Effector memory CD4-positive, alpha-beta T cell (primary cell): ENCODE measurements at regions not wholly inside any gene's neighbourhood (a gene's known extent, or its start where the extent isn't known, plus 50 kb on each side); places are given as distances from the start of the nearest gene placed in this dataset.

ENCODE experiments used
- DNase-seq, 3 donors: peaks; one replicate each; pipeline ENCODE4 v3.0.0-alpha.2; 2020
- H3K27ac ChIP-seq: 2 replicates; pipeline ENCODE4 v1.7.0; 2013; ENCODE audit warnings: mild to moderate bottlenecking, low read length, moderate library complexity; ENCODE audit not compliant: insufficient read depth, poor library complexity, severe bottlenecking
- H3K27me3 ChIP-seq: replicated peaks from 2 replicates; pipeline ENCODE4 v1.7.0; 2013; ENCODE audit warnings: mild to moderate bottlenecking, low read length; ENCODE audit not compliant: insufficient read depth, control insufficient read depth, poor library complexity, severe bottlenecking
- H3K36me3 ChIP-seq: 2 replicates; pipeline ENCODE4 v1.7.0; 2013; ENCODE audit warnings: mild to moderate bottlenecking, low read length, moderate library complexity; ENCODE audit not compliant: control insufficient read depth, insufficient read depth
- H3K4me1 ChIP-seq: 2 replicates; pipeline ENCODE4 v1.7.0; 2013; ENCODE audit warnings: low read length, mild to moderate bottlenecking; ENCODE audit not compliant: control insufficient read depth, insufficient read depth, poor library complexity, severe bottlenecking
- H3K4me3 ChIP-seq: 2 replicates; pipeline ENCODE4 v1.7.0; 2013; ENCODE audit warnings: low read length, low read depth, mild to moderate bottlenecking; ENCODE audit not compliant: insufficient read depth, poor library complexity, severe bottlenecking
- H3K9me3 ChIP-seq: 2 replicates; pipeline ENCODE4 v1.7.0; 2013; ENCODE audit warnings: mild to moderate bottlenecking, low read length, moderate library complexity; ENCODE audit not compliant: control insufficient read depth

GRCh38 chr2:177048981-177049380, 163.6 kb upstream of the HNRNPA3 start:
- no peaks in the 10 kb centered on the region for H3K27me3 ChIP-seq
- H3K36me3 ChIP-seq: no peaks in the 10 kb centered on the region
- no peak overlapping the region for H3K27ac ChIP-seq
- no peaks in the 10 kb centered on the region for H3K4me1 ChIP-seq
- no peak for DNase-seq
- H3K9me3 ChIP-seq: no peaks in the 10 kb centered on the region
- H3K4me3 ChIP-seq: no peak overlapping the region

GRCh38 chr2:177051278-177051677, 161.3 kb upstream of the HNRNPA3 start:
- H3K36me3 ChIP-seq: no peaks in the 10 kb centered on the region
- H3K4me1 ChIP-seq: no peaks in the 10 kb centered on the region
- no peak overlapping the region for H3K4me3 ChIP-seq
- no peaks in the 10 kb centered on the region for H3K9me3 ChIP-seq
- H3K27me3 ChIP-seq: no peaks in the 10 kb centered on the region
- H3K27ac ChIP-seq: no peak overlapping the region
- DNase-seq: no peak

- Histone ChIP-seq H3K27ac (no peak overlapping the region), H3K9me3 (no peaks in the 10 kb centered on the region), H3K27me3 (no peaks in the 10 kb centered on the region), H3K4me3 (no peak overlapping the region), H3K4me1 (no peaks in the 10 kb centered on the region), H3K36me3 (no peaks in the 10 kb centered on the region)
- DNase-seq: no peak
These were observed 160.1 kb upstream of the HNRNPA3 start for GRCh38 chr2:177052471-177052870.

GRCh38 chr2:177053038-177053437, 159.6 kb upstream of the HNRNPA3 start:
- Histone ChIP-seq H3K36me3 (no peaks in the 10 kb centered on the region), H3K9me3 (no peaks in the 10 kb centered on the region), H3K4me1 (no peaks in the 10 kb centered on the region), H3K27ac (no peak overlapping the region), H3K4me3 (no peak overlapping the region), H3K27me3 (no peaks in the 10 kb centered on the region)
- DNase-seq: no peak

GRCh38 chr2:177053716-177054115, 158.9 kb upstream of the HNRNPA3 start:
- H3K9me3 ChIP-seq: no peaks in the 10 kb centered on the region
- H3K4me1 ChIP-seq: no peaks in the 10 kb centered on the region
- DNase-seq: no peak
- no peak overlapping the region for H3K27ac ChIP-seq
- no peaks in the 10 kb centered on the region for H3K27me3 ChIP-seq
- H3K36me3 ChIP-seq: no peaks in the 10 kb centered on the region
- H3K4me3 ChIP-seq: no peak overlapping the region

GRCh38 chr2:177056481-177056929, 156.1 kb upstream of the HNRNPA3 start:
- no peaks in the 10 kb centered on the region for H3K36me3 ChIP-seq
- no peak for DNase-seq
- H3K27me3 ChIP-seq: no peaks in the 10 kb centered on the region
- H3K4me3 ChIP-seq: no peak overlapping the region
- H3K9me3 ChIP-seq: no peaks in the 10 kb centered on the region
- no peaks in the 10 kb centered on the region for H3K4me1 ChIP-seq
- H3K27ac ChIP-seq: no peak overlapping the region

- H3K9me3 ChIP-seq: no peaks in the 10 kb centered on the region
- no peaks in the 10 kb centered on the region for H3K27me3 ChIP-seq
- DNase-seq: no peak
- H3K4me3 ChIP-seq: no peak overlapping the region
- H3K36me3 ChIP-seq: no peaks in the 10 kb centered on the region
- no peaks in the 10 kb centered on the region for H3K4me1 ChIP-seq
- H3K27ac ChIP-seq: no peak overlapping the region
These were observed 153.8 kb upstream of the HNRNPA3 start for GRCh38 chr2:177058747-177059146.

GRCh38 chr2:177059293-177059692, 153.3 kb upstream of the HNRNPA3 start:
- no peaks in the 10 kb centered on the region for H3K36me3 ChIP-seq
- H3K9me3 ChIP-seq: no peaks in the 10 kb centered on the region
- DNase-seq: no peak
- H3K27me3 ChIP-seq: no peaks in the 10 kb centered on the region
- H3K4me3 ChIP-seq: no peak overlapping the region
- no peak overlapping the region for H3K27ac ChIP-seq
- H3K4me1 ChIP-seq: no peaks in the 10 kb centered on the region

GRCh38 chr2:177063331-177063730, 149.3 kb upstream of the HNRNPA3 start:
- Histone ChIP-seq H3K36me3 (no peaks in the 10 kb centered on the region), H3K27ac (no peak overlapping the region), H3K27me3 (peaks cover 2% of the 10 kb centered on the region), H3K4me1 (no peaks in the 10 kb centered on the region), H3K9me3 (no peaks in the 10 kb centered on the region), H3K4me3 (no peak overlapping the region)
- no peak for DNase-seq

GRCh38 chr2:177064422-177064821, 148.2 kb upstream of the HNRNPA3 start:
- Histone ChIP-seq H3K9me3 (no peaks in the 10 kb centered on the region), H3K27me3 (peaks cover 2% of the 10 kb centered on the region), H3K27ac (no peak overlapping the region), H3K4me3 (no peak overlapping the region), H3K4me1 (no peaks in the 10 kb centered on the region), H3K36me3 (no peaks in the 10 kb centered on the region)
- no peak for DNase-seq

GRCh38 chr2:177068967-177069366, 143.6 kb upstream of the HNRNPA3 start:
- H3K9me3 ChIP-seq: no peaks in the 10 kb centered on the region
- H3K27me3 ChIP-seq: peaks cover 2% of the 10 kb centered on the region
- no peak overlapping the region for H3K4me3 ChIP-seq
- no peaks in the 10 kb centered on the region for H3K4me1 ChIP-seq
- DNase-seq: no peak
- no peak overlapping the region for H3K27ac ChIP-seq
- no peaks in the 10 kb centered on the region for H3K36me3 ChIP-seq
